Esophagus muscularis mucosa (tissue), 4 donors: ENCODE measurements at regions not wholly inside any gene's neighbourhood (a gene's known extent, or its start where the extent isn't known, plus 50 kb on each side); places are given as distances from the start of the nearest gene placed in this dataset.

ENCODE experiments used
- DNase-seq: peaks from one replicate; pipeline ENCODE4 v3.0.0-alpha.2; 2017; ENCODE audit errors: extremely low spot score
- H3K27ac ChIP-seq, 4 donors: fragments of 200-600 bp; sonication (generic); replicated peaks in 1 of 4; 1 replicate in 3 of 4; 2 replicates in 1 of 4; pipeline ENCODE4 v1.5.1; 2016 to 2019; ENCODE audit warnings: mild to moderate bottlenecking in 1 of 4
- H3K27me3 ChIP-seq, 4 donors: fragments of 200-600 bp; sonication (generic); one replicate each; pipeline versions ENCODE4 v1.5.1 to v1.6.0; 2016 to 2019
- H3K36me3 ChIP-seq, 4 donors: fragments of 200-600 bp; sonication (generic); one replicate each; pipeline ENCODE4 v1.5.1; 2016 to 2019
- H3K4me1 ChIP-seq, 4 donors: fragments of 200-600 bp; sonication (generic); one replicate each; pipeline ENCODE4 v1.5.1; 2016 to 2019
- H3K4me3 ChIP-seq, 4 donors: fragments of 200-600 bp; sonication (generic); 1 replicate in 2 of 4; 2 replicates in 2 of 4; pipeline ENCODE4 v1.5.1; 2016 to 2019; ENCODE audit warnings: mild to moderate bottlenecking in 4 of 4, moderate library complexity in 1 of 4
- H3K9me3 ChIP-seq, 4 donors: fragments of 200-600 bp; sonication (generic); 1 replicate in 3 of 4; 2 replicates in 1 of 4; pipeline ENCODE4 v1.5.1; 2016 to 2019
- CTCF ChIP-seq, 3 experiments: fragments of 200-600 bp in 2 of 3; fragments of 450-650 bp in 1 of 3; sonication (generic) in 2 of 3; IDR thresholded peaks; one replicate each; pipeline ENCODE4 v1.5.1; 2017 to 2019; ENCODE audit warnings: antibody characterized with exemption in 3 of 3, mild to moderate bottlenecking in 2 of 3, moderate library complexity in 1 of 3
- EP300 ChIP-seq: sonication (generic); formaldehyde crosslinking; IDR thresholded peaks from one replicate; pipeline ENCODE4 v1.6.1; 2017; ENCODE audit warnings: antibody characterized with exemption
- POLR2A ChIP-seq: fragments of 450-650 bp; IDR thresholded peaks from one replicate; pipeline ENCODE4 v1.6.1; 2017; ENCODE audit warnings: antibody characterized with exemption, moderate library complexity, mild to moderate bottlenecking, low read depth
- POLR2AphosphoS5 ChIP-seq, 2 donors: sonication (generic); formaldehyde crosslinking; IDR thresholded peaks; one replicate each; pipeline ENCODE4 v1.6.1; 2017; ENCODE audit warnings: antibody characterized with exemption in 2 of 2
- WGBS: methylation state at CpG from one replicate; pipeline ENCODE4 v1.1.5; 2018; 5-methylcytosine and 5-hydroxymethylcytosine counted together
- intact Hi-C: fragments of 100-400 bp; cut with DNase I; formaldehyde crosslinking; loops from one replicate; pipeline ENCODE4 v1.15.1; 2023

- Histone ChIP-seq H3K9me3 (no peaks in the 10 kb centered on the region), H3K4me1 (no peaks in the 10 kb centered on the region), H3K4me3 (no peak overlapping the region), H3K27ac (no peak overlapping the region), H3K36me3 (no peaks in the 10 kb centered on the region), H3K27me3 (no peaks in the 10 kb centered on the region)
- intact Hi-C loops: no loop called here
- no peak for TF ChIP-seq EP300
- no peak for TF ChIP-seq POLR2AphosphoS5 (IDR thresholded peaks at IDR 0.05)
- no peak for TF ChIP-seq CTCF (IDR thresholded peaks at IDR 0.05)
- no peak for TF ChIP-seq POLR2A
- WGBS: 81% methylated on average over 4 of the region's 4 CpGs
- DNase-seq: no peak
These were observed 154.1 kb upstream of the CDH19 start for GRCh38 chr18:66757946-66758345.

- no peaks in the 10 kb centered on the region for H3K9me3 ChIP-seq
- H3K27ac ChIP-seq: no peak overlapping the region
- no peaks in the 10 kb centered on the region for H3K4me1 ChIP-seq
- no peaks in the 10 kb centered on the region for H3K27me3 ChIP-seq
- WGBS: 86% methylated on average over 1 of the region's 1 CpG
- H3K36me3 ChIP-seq: no peaks in the 10 kb centered on the region
- no peak overlapping the region for H3K4me3 ChIP-seq
- no peak for DNase-seq
- intact Hi-C loops: no loop called here
- no peak for TF ChIP-seq CTCF (IDR thresholded peaks at IDR 0.05)
- TF ChIP-seq POLR2AphosphoS5 (IDR thresholded peaks at IDR 0.05): no peak
- TF ChIP-seq EP300: no peak
- no peak for TF ChIP-seq POLR2A
These were observed 150.4 kb upstream of the CDH19 start for GRCh38 chr18:66754335-66754734.

GRCh38 chr18:66752733-66753132 is 148.8 kb upstream of the CDH19 start:
- H3K9me3 ChIP-seq: no peaks in the 10 kb centered on the region
- no peak for TF ChIP-seq EP300
- no peak for TF ChIP-seq CTCF (IDR thresholded peaks at IDR 0.05)
- no peak for TF ChIP-seq POLR2AphosphoS5 (IDR thresholded peaks at IDR 0.05)
- TF ChIP-seq POLR2A: no peak
- DNase-seq: no peak
- WGBS: 71% methylated on average over 3 of the region's 3 CpGs
- intact Hi-C loops: no loop called here
- H3K27me3 ChIP-seq: no peaks in the 10 kb centered on the region
- no peaks in the 10 kb centered on the region for H3K36me3 ChIP-seq
- no peak overlapping the region for H3K27ac ChIP-seq
- H3K4me1 ChIP-seq: no peaks in the 10 kb centered on the region
- H3K4me3 ChIP-seq: no peak overlapping the region

GRCh38 chr18:66749481-66750035 is 145.7 kb upstream of the CDH19 start:
- Histone ChIP-seq H3K9me3 (no peaks in the 10 kb centered on the region), H3K27ac (no peak overlapping the region), H3K4me3 (no peak overlapping the region), H3K27me3 (no peaks in the 10 kb centered on the region), H3K36me3 (no peaks in the 10 kb centered on the region), H3K4me1 (no peaks in the 10 kb centered on the region)
- TF ChIP-seq CTCF (IDR thresholded peaks at IDR 0.05) (no peak), POLR2A (no peak), POLR2AphosphoS5 (IDR thresholded peaks at IDR 0.05) (no peak), EP300 (no peak)
- no peak for DNase-seq
- intact Hi-C loops: no loop called here

GRCh38 chr18:66749030-66749429 is 145.1 kb upstream of the CDH19 start:
- TF ChIP-seq EP300 (no peak), CTCF (IDR thresholded peaks at IDR 0.05) (no peak), POLR2AphosphoS5 (IDR thresholded peaks at IDR 0.05) (no peak), POLR2A (no peak)
- Histone ChIP-seq H3K9me3 (no peaks in the 10 kb centered on the region), H3K4me3 (no peak overlapping the region), H3K4me1 (no peaks in the 10 kb centered on the region), H3K27me3 (no peaks in the 10 kb centered on the region), H3K36me3 (no peaks in the 10 kb centered on the region), H3K27ac (no peak overlapping the region)
- no peak for DNase-seq
- intact Hi-C loops: no loop called here
- WGBS: 53% methylated on average over 2 of the region's 2 CpGs
